ENCODE measurements at regions not wholly inside any gene's neighbourhood (a gene's known extent, or its start where the extent isn't known, plus 50 kb on each side); places are given as distances from the start of the nearest gene placed in this dataset.

DNA sequence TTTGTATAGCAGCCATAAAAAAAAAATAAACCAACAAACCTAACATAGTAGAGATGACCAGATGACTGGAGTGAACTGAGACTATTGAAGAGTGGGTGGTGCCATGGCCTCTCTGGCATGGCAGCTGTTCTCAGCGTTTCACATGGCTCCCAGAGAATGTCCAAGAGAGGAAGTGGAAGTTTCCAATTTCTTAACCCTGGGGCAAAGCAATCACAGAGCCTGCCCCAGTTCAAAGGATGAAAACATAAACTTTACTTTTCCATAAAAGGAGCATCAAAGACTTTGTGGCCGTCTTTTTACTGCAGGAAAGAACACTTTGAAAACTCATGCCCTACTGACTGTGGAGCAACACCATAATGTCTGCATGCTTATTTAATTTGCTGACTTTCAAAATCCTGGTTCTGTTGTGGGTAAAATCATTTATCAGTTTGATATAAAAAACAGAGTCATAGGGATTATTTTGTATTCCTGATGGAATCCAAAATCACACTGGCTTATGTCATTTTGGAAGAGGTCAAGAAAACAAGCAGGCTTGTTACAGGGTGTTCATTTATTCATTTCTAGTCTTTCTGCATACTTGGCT, 165.4 kb downstream of the SLC35B3 start:
- ChIA-PET CTCF (no interaction called here), POLR2A (no interaction called here)
- DNase-seq (ENCODE audit: extremely low spot score) = no peak
- TF ChIP-seq, protein P1, sequence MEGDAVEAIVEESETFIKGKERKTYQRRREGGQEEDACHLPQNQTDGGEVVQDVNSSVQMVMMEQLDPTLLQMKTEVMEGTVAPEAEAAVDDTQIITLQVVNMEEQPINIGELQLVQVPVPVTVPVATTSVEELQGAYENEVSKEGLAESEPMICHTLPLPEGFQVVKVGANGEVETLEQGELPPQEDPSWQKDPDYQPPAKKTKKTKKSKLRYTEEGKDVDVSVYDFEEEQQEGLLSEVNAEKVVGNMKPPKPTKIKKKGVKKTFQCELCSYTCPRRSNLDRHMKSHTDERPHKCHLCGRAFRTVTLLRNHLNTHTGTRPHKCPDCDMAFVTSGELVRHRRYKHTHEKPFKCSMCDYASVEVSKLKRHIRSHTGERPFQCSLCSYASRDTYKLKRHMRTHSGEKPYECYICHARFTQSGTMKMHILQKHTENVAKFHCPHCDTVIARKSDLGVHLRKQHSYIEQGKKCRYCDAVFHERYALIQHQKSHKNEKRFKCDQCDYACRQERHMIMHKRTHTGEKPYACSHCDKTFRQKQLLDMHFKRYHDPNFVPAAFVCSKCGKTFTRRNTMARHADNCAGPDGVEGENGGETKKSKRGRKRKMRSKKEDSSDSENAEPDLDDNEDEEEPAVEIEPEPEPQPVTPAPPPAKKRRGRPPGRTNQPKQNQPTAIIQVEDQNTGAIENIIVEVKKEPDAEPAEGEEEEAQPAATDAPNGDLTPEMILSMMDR (IDR thresholded peaks at IDR 0.05; ENCODE audit: control extremely low read depth, extremely low read depth, low read depth, missing control alignments) = no peak

DNA sequence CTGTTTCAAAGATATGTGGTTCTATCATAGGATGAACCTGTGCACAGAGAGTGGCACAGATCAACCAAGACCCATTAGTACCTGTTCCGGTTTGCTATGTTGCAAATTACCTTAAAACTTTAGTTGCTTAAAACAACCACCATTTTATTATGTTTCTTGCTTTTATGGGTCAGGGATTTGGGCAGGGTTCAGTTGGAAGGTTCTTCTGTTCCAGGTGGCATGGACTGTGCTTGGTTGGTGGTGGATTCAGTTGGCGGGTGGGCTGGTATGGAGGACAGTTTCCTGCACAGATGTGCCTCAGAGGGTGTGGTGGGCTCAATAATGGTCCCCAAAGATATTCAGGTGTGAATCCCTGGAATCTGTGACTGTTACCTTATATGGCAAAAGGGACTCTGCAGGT, 166.3 kb downstream of the SLC35B3 start:
- CTCF ChIA-PET = interaction anchor here (0.9 kb wide), 1 partner anchor 50 kb away, joined by 4 read pairs; no protein-coding TSS in a partner anchor
- no peak for DNase-seq (ENCODE audit: extremely low spot score)

DNA sequence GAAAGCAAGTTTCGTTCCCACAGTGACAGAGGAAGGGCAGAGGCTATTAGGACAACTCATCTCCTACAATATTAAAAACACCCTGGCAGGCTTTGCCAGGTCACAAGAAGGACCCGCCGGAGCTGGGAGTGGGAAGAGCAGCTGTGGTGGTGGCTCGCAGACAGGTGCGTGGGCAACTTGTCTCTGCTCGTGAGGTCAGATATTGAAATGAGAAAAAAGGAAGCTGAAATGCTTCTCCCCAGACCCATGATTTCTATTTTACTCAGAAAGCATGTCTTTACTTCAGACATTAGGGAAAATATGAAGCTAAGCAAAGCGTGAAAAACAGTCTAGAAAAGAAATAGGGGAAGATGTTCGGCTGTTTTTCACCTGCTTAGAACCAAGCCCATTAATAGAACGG, 166.3 kb upstream of the EEF1E1 start:
- CTCF ChIA-PET = interaction anchor here (0.9 kb wide), 1 partner anchor 50 kb away, joined by 4 read pairs; no protein-coding TSS in a partner anchor
- TF ChIP-seq, protein P1 (IDR thresholded peaks at IDR 0.05; ENCODE audit: control extremely low read depth, extremely low read depth, low read depth, missing control alignments) = no peak

More for the DNA sequence above, 166.3 kb downstream of the SLC35B3 start:
- POLR2A ChIA-PET = no interaction called here
- TF ChIP-seq, protein P1 (IDR thresholded peaks at IDR 0.05; ENCODE audit: control extremely low read depth, extremely low read depth, low read depth, missing control alignments) = no peak

DNA sequence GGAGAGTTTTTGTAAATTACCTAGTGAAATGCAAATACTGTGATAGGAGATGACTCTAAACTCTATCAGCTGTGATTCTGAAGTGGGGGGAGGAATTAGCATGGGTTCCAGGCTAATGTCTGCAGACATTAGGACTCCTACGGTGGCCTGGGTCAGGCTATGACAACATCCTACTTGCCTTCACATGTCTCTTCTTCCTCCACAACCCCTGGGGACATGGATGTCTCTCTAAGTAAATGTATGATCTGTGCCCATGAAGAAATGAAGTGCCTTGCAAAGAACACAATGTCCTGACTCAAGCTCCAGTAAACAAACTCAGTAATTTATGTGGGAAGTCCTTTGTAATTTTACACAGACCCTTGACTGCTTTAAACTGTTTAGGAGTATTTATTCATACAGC, 165.8 kb upstream of the EEF1E1 start:
- TF ChIP-seq, protein P1 (IDR thresholded peaks at IDR 0.05; ENCODE audit: control extremely low read depth, extremely low read depth, low read depth, missing control alignments) = no peak
- ChIA-PET POLR2A (no interaction called here), CTCF (interaction anchor here (1.4 kb wide), 1 partner anchor 10 kb away, joined by 4 read pairs; no protein-coding TSS in a partner anchor)
- DNase-seq (ENCODE audit: extremely low spot score) = no peak

More for the DNA sequence above, 166.3 kb upstream of the EEF1E1 start:
- POLR2A ChIA-PET = no interaction called here
- DNase-seq (ENCODE audit: extremely low spot score) = no peak

DNA sequence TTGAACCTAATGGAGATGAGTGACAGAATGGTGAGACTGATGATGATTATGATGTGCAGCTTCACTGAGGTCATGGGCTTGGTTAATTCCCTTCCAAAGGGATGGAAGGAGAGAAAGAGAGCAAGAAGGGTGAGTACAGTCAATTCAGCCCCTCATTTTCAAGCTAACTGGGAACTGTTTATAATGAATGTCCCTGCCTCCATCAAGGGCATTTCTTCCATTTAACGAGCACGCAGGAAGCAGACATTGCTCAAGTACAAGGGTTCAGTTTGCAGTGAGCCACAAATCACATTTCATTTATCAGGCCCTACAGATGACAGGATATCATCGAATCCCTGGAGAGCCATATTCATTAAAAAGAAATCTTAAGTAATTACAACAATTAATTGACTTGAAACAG, 158.3 kb upstream of the EEF1E1 start:
- DNase-seq (ENCODE audit: extremely low spot score) = no peak
- TF ChIP-seq, protein P1 (IDR thresholded peaks at IDR 0.05; ENCODE audit: control extremely low read depth, extremely low read depth, low read depth, missing control alignments) = no peak
- POLR2A ChIA-PET = no interaction called here
- CTCF ChIA-PET = interaction anchor here (0.7 kb wide), 1 partner anchor 20 kb away, joined by 3 read pairs; no protein-coding TSS in a partner anchor

DNA sequence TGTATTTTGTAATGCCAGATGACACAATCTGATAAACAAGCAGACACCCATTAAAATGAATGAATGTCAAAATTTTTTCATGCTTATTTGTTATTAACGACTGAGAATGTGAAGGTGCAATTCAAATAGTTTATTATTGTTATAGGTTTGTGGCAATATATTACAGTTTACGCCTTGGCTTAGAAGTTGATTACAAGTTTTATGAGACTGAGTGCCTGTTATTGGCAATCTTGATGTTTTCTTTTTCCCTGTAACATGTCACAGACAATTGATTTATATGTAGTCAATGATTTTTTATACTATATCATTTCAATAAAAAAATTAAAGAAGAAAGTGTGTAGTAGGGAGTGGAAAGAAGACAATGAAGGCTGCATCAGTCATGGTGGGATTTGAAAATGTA, 144.1 kb upstream of the EEF1E1 start:
- ChIA-PET POLR2A (no interaction called here), CTCF (interaction anchor here (1.0 to 1.6 kb wide), 2 partner anchors 15 to 27 kb away, joined by 3 to 4 read pairs; no protein-coding TSS in a partner anchor)
- TF ChIP-seq, protein P1 (IDR thresholded peaks at IDR 0.05; ENCODE audit: control extremely low read depth, extremely low read depth, low read depth, missing control alignments) = no peak
- no peak for DNase-seq (ENCODE audit: extremely low spot score)
